ENCODE measurements at regions not wholly inside any gene's neighbourhood (a gene's known extent, or its start where the extent isn't known, plus 50 kb on each side); places are given as distances from the start of the nearest gene placed in this dataset.

- Histone ChIP-seq H3K9me3 (ENCODE audit: low read depth, low read length) (no peaks in the 10 kb centered on the region), H3K36me3 (ENCODE audit: insufficient read depth, low read length) (no peaks in the 10 kb centered on the region), H3K9ac (ENCODE audit: insufficient read length) (no peak overlapping the region), H3K4me3 (no peak overlapping the region), H3K27ac (no peak overlapping the region)
- TF ChIP-seq POLR2AphosphoS5 (IDR thresholded peaks at IDR 0.05; ENCODE audit: borderline replicate concordance, low read depth, low read length): no peak
- no peak for TF ChIP-seq EZH2 (IDR thresholded peaks at IDR 0.05)
- TF ChIP-seq FOXP2 (optimal IDR thresholded peaks at IDR 0.05; ENCODE audit: control extremely low read depth, extremely low read length, insufficient read depth): no peak
- no peak for DNase-seq (ENCODE audit: low read depth, low spot score)
These were observed 476.6 kb upstream of the EDIL3 start for GRCh38 chr5:84861306-84861705.

DNA sequence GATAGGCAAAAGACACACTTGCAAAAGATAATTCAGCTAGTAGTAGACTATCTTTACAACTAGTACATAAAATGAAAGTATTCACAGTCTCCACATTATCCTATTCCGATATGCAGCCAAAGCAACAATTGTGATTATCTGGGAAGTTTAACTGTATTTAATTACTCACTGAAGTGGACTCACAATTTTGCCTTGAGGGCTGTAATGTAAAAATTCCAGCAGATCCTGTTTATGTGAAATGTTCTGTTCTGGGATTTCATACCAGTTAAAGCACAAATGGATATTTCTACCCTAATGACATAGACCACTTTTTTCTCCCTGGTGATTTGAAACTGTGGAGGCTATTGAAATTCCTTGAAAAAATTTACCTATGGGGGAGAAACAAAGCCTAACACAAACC, 474.4 kb upstream of the EDIL3 start:
- DNase-seq (ENCODE audit: low read depth, low spot score): no peak
- Histone ChIP-seq H3K4me3 (0 out of 2 replicates have a peak overlapping the region, but pooled peaks have one; percentile 14), H3K9me3 (ENCODE audit: low read depth, low read length) (no peaks in the 10 kb centered on the region), H3K9ac (ENCODE audit: insufficient read length) (no peak overlapping the region), H3K27ac (no peak overlapping the region), H3K36me3 (ENCODE audit: insufficient read depth, low read length) (no peaks in the 10 kb centered on the region)
- TF ChIP-seq EZH2 (IDR thresholded peaks at IDR 0.05) (no peak), POLR2AphosphoS5 (IDR thresholded peaks at IDR 0.05; ENCODE audit: borderline replicate concordance, low read depth, low read length) (no peak), FOXP2 (optimal IDR thresholded peaks at IDR 0.05; ENCODE audit: control extremely low read depth, extremely low read length, insufficient read depth) (no peak)

- H3K36me3 ChIP-seq (ENCODE audit: insufficient read depth, low read length): no peaks in the 10 kb centered on the region
- no peak overlapping the region for H3K9ac ChIP-seq (ENCODE audit: insufficient read length)
- TF ChIP-seq FOXP2 (optimal IDR thresholded peaks at IDR 0.05; ENCODE audit: control extremely low read depth, extremely low read length, insufficient read depth) (no peak), EZH2 (IDR thresholded peaks at IDR 0.05) (no peak), POLR2AphosphoS5 (IDR thresholded peaks at IDR 0.05; ENCODE audit: borderline replicate concordance, low read depth, low read length) (no peak)
- no peak overlapping the region for H3K4me3 ChIP-seq
- H3K9me3 ChIP-seq (ENCODE audit: low read depth, low read length): no peaks in the 10 kb centered on the region
- H3K27ac ChIP-seq: no peak overlapping the region
- DNase-seq (ENCODE audit: low read depth, low spot score): no peak
These were observed 447.0 kb upstream of the EDIL3 start for GRCh38 chr5:84831701-84832100.

- Histone ChIP-seq H3K4me3 (no peak overlapping the region), H3K27ac (no peak overlapping the region), H3K9me3 (ENCODE audit: low read depth, low read length) (no peaks in the 10 kb centered on the region), H3K9ac (ENCODE audit: insufficient read length) (no peak overlapping the region), H3K36me3 (ENCODE audit: insufficient read depth, low read length) (no peaks in the 10 kb centered on the region)
- no peak for TF ChIP-seq FOXP2 (optimal IDR thresholded peaks at IDR 0.05; ENCODE audit: control extremely low read depth, extremely low read length, insufficient read depth)
- no peak for TF ChIP-seq EZH2 (IDR thresholded peaks at IDR 0.05)
- TF ChIP-seq POLR2AphosphoS5 (IDR thresholded peaks at IDR 0.05; ENCODE audit: borderline replicate concordance, low read depth, low read length): no peak
- DNase-seq (ENCODE audit: low read depth, low spot score): no peak
These were observed 445.6 kb upstream of the EDIL3 start for GRCh38 chr5:84830265-84830664.

- Histone ChIP-seq H3K9me3 (ENCODE audit: low read depth, low read length) (no peaks in the 10 kb centered on the region), H3K27ac (no peak overlapping the region), H3K36me3 (ENCODE audit: insufficient read depth, low read length) (no peaks in the 10 kb centered on the region), H3K4me3 (no peak overlapping the region), H3K9ac (ENCODE audit: insufficient read length) (no peak overlapping the region)
- DNase-seq (ENCODE audit: low read depth, low spot score): no peak
- no peak for TF ChIP-seq POLR2AphosphoS5 (IDR thresholded peaks at IDR 0.05; ENCODE audit: borderline replicate concordance, low read depth, low read length)
- TF ChIP-seq FOXP2 (optimal IDR thresholded peaks at IDR 0.05; ENCODE audit: control extremely low read depth, extremely low read length, insufficient read depth): no peak
- TF ChIP-seq EZH2 (IDR thresholded peaks at IDR 0.05): no peak
These were observed 440.9 kb upstream of the EDIL3 start for GRCh38 chr5:84825606-84826005.

GRCh38 chr5:84821924-84822323, 437.2 kb upstream of the EDIL3 start:
- Histone ChIP-seq H3K4me3 (no peak overlapping the region), H3K27ac (no peak overlapping the region), H3K9me3 (ENCODE audit: low read depth, low read length) (no peaks in the 10 kb centered on the region), H3K9ac (ENCODE audit: insufficient read length) (no peak overlapping the region), H3K36me3 (ENCODE audit: insufficient read depth, low read length) (no peaks in the 10 kb centered on the region)
- DNase-seq (ENCODE audit: low read depth, low spot score): no peak
- TF ChIP-seq POLR2AphosphoS5 (IDR thresholded peaks at IDR 0.05; ENCODE audit: borderline replicate concordance, low read depth, low read length): no peak
- TF ChIP-seq FOXP2 (optimal IDR thresholded peaks at IDR 0.05; ENCODE audit: control extremely low read depth, extremely low read length, insufficient read depth): no peak
- no peak for TF ChIP-seq EZH2 (IDR thresholded peaks at IDR 0.05)

- no peak overlapping the region for H3K27ac ChIP-seq
- no peak for TF ChIP-seq EZH2 (IDR thresholded peaks at IDR 0.05)
- no peak for TF ChIP-seq POLR2AphosphoS5 (IDR thresholded peaks at IDR 0.05; ENCODE audit: borderline replicate concordance, low read depth, low read length)
- TF ChIP-seq FOXP2 (optimal IDR thresholded peaks at IDR 0.05; ENCODE audit: control extremely low read depth, extremely low read length, insufficient read depth): no peak
- H3K4me3 ChIP-seq: no peak overlapping the region
- H3K36me3 ChIP-seq (ENCODE audit: insufficient read depth, low read length): no peaks in the 10 kb centered on the region
- DNase-seq (ENCODE audit: low read depth, low spot score): no peak
- no peak overlapping the region for H3K9ac ChIP-seq (ENCODE audit: insufficient read length)
- H3K9me3 ChIP-seq (ENCODE audit: low read depth, low read length): no peaks in the 10 kb centered on the region
These were observed 433.3 kb upstream of the EDIL3 start for GRCh38 chr5:84817953-84818352.

DNA sequence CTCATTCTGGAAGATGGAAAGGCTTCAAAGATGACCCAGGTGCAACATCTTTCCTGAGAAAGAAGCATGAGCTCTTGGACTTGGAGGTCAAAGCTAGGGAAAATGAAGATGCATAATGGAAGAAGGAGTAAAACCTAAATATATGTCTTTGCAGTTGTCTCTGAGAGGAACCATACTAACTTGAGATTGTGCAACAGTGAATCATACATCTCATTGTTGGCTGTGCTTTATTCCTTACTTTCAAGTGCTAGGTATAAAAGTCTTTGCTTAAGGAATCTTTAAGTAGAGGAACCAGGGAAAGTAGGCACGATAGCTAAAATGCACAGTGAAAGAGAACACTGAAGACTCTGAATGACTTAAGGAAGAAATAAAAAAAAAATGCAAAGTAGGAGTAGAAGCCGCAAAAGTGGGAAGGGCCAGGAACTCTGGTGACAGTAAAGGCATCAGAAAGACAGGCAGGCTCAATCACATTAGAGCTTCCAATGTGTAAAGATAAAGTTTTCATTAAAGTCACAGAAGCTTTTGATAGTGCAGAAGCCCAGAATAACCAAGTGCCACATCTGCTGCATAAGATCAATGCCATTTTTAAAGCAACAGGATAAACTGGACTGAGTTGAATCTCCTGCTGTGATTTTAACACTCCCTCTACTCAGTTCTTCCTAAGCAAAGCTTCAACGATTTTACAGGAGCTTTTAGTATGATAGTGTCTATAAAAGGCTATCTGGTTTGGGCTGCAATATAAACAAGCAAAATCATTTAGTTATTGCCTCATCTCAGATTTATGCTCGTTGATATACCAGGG, 432.3 kb upstream of the EDIL3 start:
- no peaks in the 10 kb centered on the region for H3K36me3 ChIP-seq (ENCODE audit: insufficient read depth, low read length)
- no peaks in the 10 kb centered on the region for H3K9me3 ChIP-seq (ENCODE audit: low read depth, low read length)
- no peak overlapping the region for H3K4me3 ChIP-seq
- no peak overlapping the region for H3K27ac ChIP-seq
- no peak overlapping the region for H3K9ac ChIP-seq (ENCODE audit: insufficient read length)
- no peak for DNase-seq (ENCODE audit: low read depth, low spot score)
- TF ChIP-seq EZH2 (IDR thresholded peaks at IDR 0.05) (no peak), FOXP2 (optimal IDR thresholded peaks at IDR 0.05; ENCODE audit: control extremely low read depth, extremely low read length, insufficient read depth) (no peak), POLR2AphosphoS5 (IDR thresholded peaks at IDR 0.05; ENCODE audit: borderline replicate concordance, low read depth, low read length) (no peak)
